ENCODE measurements at regions not wholly inside any gene's neighbourhood (a gene's known extent, or its start where the extent isn't known, plus 50 kb on each side); places are given as distances from the start of the nearest gene placed in this dataset.
"Not testable (repeated sequence)": the region's sequence is repeated elsewhere in the genome, so short reads cannot be mapped to it uniquely, and the experiment has no call there.

- H3K4me1 Mint-ChIP-seq = peaks cover 9% of the 10 kb centered on the region
- H3K27me3 Mint-ChIP-seq = peaks cover 4% of the 10 kb centered on the region
- DNase-seq = no peak
- H3K27ac Mint-ChIP-seq = no peak overlapping the region
- H3K9me3 Mint-ChIP-seq = no peaks in the 10 kb centered on the region
- no peaks in the 10 kb centered on the region for H3K36me3 Mint-ChIP-seq
- H3K4me3 Mint-ChIP-seq = no peak overlapping the region
Measured at GRCh38 chr5:66441351-66441750, 154.8 kb upstream of the MAST4 start.

GRCh38 chr5:66442951-66443445 is 153.2 kb upstream of the MAST4 start:
- DNase-seq = no peak
- H3K9me3 Mint-ChIP-seq = peaks cover 7% of the 10 kb centered on the region
- H3K4me3 Mint-ChIP-seq = no peak overlapping the region

GRCh38 chr5:66443462-66444130 is 152.6 kb upstream of the MAST4 start:
- peaks cover 4% of the 10 kb centered on the region for H3K27me3 Mint-ChIP-seq
- H3K27ac Mint-ChIP-seq = no peak overlapping the region
- DNase-seq = no peak
- peaks cover 9% of the 10 kb centered on the region for H3K4me1 Mint-ChIP-seq
- H3K4me3 Mint-ChIP-seq = no peak overlapping the region
- peaks cover 3% of the 10 kb centered on the region for H3K36me3 Mint-ChIP-seq
- H3K9me3 Mint-ChIP-seq = peaks cover 11% of the 10 kb centered on the region

More at GRCh38 chr5:66442951-66443445, 153.2 kb upstream of the MAST4 start:
- peaks cover 9% of the 10 kb centered on the region for H3K4me1 Mint-ChIP-seq
- H3K36me3 Mint-ChIP-seq = peaks cover 3% of the 10 kb centered on the region
- H3K27me3 Mint-ChIP-seq = peaks cover 4% of the 10 kb centered on the region
- H3K27ac Mint-ChIP-seq = no peak overlapping the region

- H3K27ac Mint-ChIP-seq, DNase-seq, H3K36me3 Mint-ChIP-seq, H3K27me3 Mint-ChIP-seq, H3K4me1 Mint-ChIP-seq, H3K4me3 Mint-ChIP-seq: not testable (repeated sequence)
- peaks cover 16% of the 10 kb centered on the region for H3K9me3 Mint-ChIP-seq
Measured at GRCh38 chr5:66448070-66448469, 148.1 kb upstream of the MAST4 start.

GRCh38 chr5:66450237-66450636 is 146.0 kb upstream of the MAST4 start:
- no peak for DNase-seq
- Mint-ChIP-seq H3K4me3 (no peak overlapping the region), H3K9me3 (peaks cover 16% of the 10 kb centered on the region), H3K27ac (no peak overlapping the region), H3K36me3 (peaks cover 3% of the 10 kb centered on the region), H3K27me3 (peaks cover 4% of the 10 kb centered on the region), H3K4me1 (no peaks in the 10 kb centered on the region)

GRCh38 chr5:66450988-66451387 is 145.2 kb upstream of the MAST4 start:
- DNase-seq = no peak
- no peaks in the 10 kb centered on the region for H3K4me1 Mint-ChIP-seq
- H3K36me3 Mint-ChIP-seq = peaks cover 3% of the 10 kb centered on the region
- H3K27me3 Mint-ChIP-seq = peaks cover 4% of the 10 kb centered on the region
- no peak overlapping the region for H3K27ac Mint-ChIP-seq
- H3K4me3 Mint-ChIP-seq = no peak overlapping the region
- H3K9me3 Mint-ChIP-seq = peaks cover 16% of the 10 kb centered on the region

GRCh38 chr5:66452109-66452508 is 144.1 kb upstream of the MAST4 start:
- H3K4me1 Mint-ChIP-seq = no peaks in the 10 kb centered on the region
- no peak overlapping the region for H3K27ac Mint-ChIP-seq
- no peak overlapping the region for H3K4me3 Mint-ChIP-seq
- H3K36me3 Mint-ChIP-seq = peaks cover 2% of the 10 kb centered on the region
- H3K9me3 Mint-ChIP-seq = peaks cover 15% of the 10 kb centered on the region
- H3K27me3 Mint-ChIP-seq = peaks cover 4% of the 10 kb centered on the region
- DNase-seq = no peak

- no peak for DNase-seq
- Mint-ChIP-seq H3K4me1 (no peaks in the 10 kb centered on the region), H3K36me3 (no peaks in the 10 kb centered on the region), H3K4me3 (no peak overlapping the region), H3K27me3 (peaks cover 4% of the 10 kb centered on the region), H3K9me3 (no peaks in the 10 kb centered on the region), H3K27ac (no peak overlapping the region)
Measured at GRCh38 chr5:66454186-66455078, 141.8 kb upstream of the MAST4 start.

GRCh38 chr5:66459728-66460127 is 136.5 kb upstream of the MAST4 start:
- H3K9me3 Mint-ChIP-seq = no peaks in the 10 kb centered on the region
- H3K4me1 Mint-ChIP-seq = no peaks in the 10 kb centered on the region
- H3K4me3 Mint-ChIP-seq = no peak overlapping the region
- no peaks in the 10 kb centered on the region for H3K36me3 Mint-ChIP-seq
- H3K27me3 Mint-ChIP-seq = peaks cover 4% of the 10 kb centered on the region
- no peak for DNase-seq
- H3K27ac Mint-ChIP-seq = no peak overlapping the region

GRCh38 chr5:66467564-66467963 is 128.6 kb upstream of the MAST4 start:
- peaks cover 7% of the 10 kb centered on the region for H3K9me3 Mint-ChIP-seq
- no peak for DNase-seq
- H3K4me1 Mint-ChIP-seq = no peaks in the 10 kb centered on the region
- no peak overlapping the region for H3K4me3 Mint-ChIP-seq
- peaks cover 7% of the 10 kb centered on the region for H3K27me3 Mint-ChIP-seq
- no peak overlapping the region for H3K27ac Mint-ChIP-seq
- peaks cover 2% of the 10 kb centered on the region for H3K36me3 Mint-ChIP-seq

- no peak overlapping the region for H3K4me3 Mint-ChIP-seq
- H3K4me1 Mint-ChIP-seq = no peaks in the 10 kb centered on the region
Measured at GRCh38 chr5:66469684-66470083, 126.5 kb upstream of the MAST4 start.

GRCh38 chr5:66472010-66472409 is 124.2 kb upstream of the MAST4 start:
- Mint-ChIP-seq H3K4me3 (no peak overlapping the region), H3K36me3 (peaks cover 2% of the 10 kb centered on the region), H3K9me3 (peaks cover 5% of the 10 kb centered on the region), H3K27ac (no peak overlapping the region), H3K4me1 (no peaks in the 10 kb centered on the region), H3K27me3 (peaks cover 5% of the 10 kb centered on the region)
- no peak for DNase-seq

More at GRCh38 chr5:66469684-66470083, 126.5 kb upstream of the MAST4 start:
- peaks cover 5% of the 10 kb centered on the region for H3K27me3 Mint-ChIP-seq
- peaks cover 7% of the 10 kb centered on the region for H3K9me3 Mint-ChIP-seq
- H3K27ac Mint-ChIP-seq = no peak overlapping the region
- DNase-seq = no peak
- peaks cover 2% of the 10 kb centered on the region for H3K36me3 Mint-ChIP-seq

GRCh38 chr5:66475731-66476130 is 120.5 kb upstream of the MAST4 start:
- no peaks in the 10 kb centered on the region for H3K4me1 Mint-ChIP-seq
- H3K9me3 Mint-ChIP-seq = no peaks in the 10 kb centered on the region
- H3K36me3 Mint-ChIP-seq = no peaks in the 10 kb centered on the region
- H3K27ac Mint-ChIP-seq = no peak overlapping the region
- DNase-seq = no peak
- peaks cover 5% of the 10 kb centered on the region for H3K27me3 Mint-ChIP-seq
- H3K4me3 Mint-ChIP-seq = no peak overlapping the region

- Mint-ChIP-seq H3K27ac (no peak overlapping the region), H3K27me3 (peaks cover 7% of the 10 kb centered on the region), H3K36me3 (no peaks in the 10 kb centered on the region), H3K9me3 (peaks cover 10% of the 10 kb centered on the region), H3K4me3 (no peak overlapping the region), H3K4me1 (no peaks in the 10 kb centered on the region)
- DNase-seq = no peak
Measured at GRCh38 chr5:66477596-66477995, 118.6 kb upstream of the MAST4 start.

- H3K36me3 Mint-ChIP-seq = no peaks in the 10 kb centered on the region
- no peak for DNase-seq
- peaks cover 22% of the 10 kb centered on the region for H3K27me3 Mint-ChIP-seq
- H3K27ac Mint-ChIP-seq = no peak overlapping the region
- peaks cover 1% of the 10 kb centered on the region for H3K9me3 Mint-ChIP-seq
- no peak overlapping the region for H3K4me3 Mint-ChIP-seq
- H3K4me1 Mint-ChIP-seq = no peaks in the 10 kb centered on the region
Measured at GRCh38 chr5:66494437-66494836, 101.8 kb upstream of the MAST4 start.

Measured in activated naive CD8-positive, alpha-beta T cell treated with anti-CD3 and anti-CD28 coated beads for 36 hours (primary cell).